Fibroblast of skin of back (primary cell): ENCODE measurements at regions not wholly inside any gene's neighbourhood (a gene's known extent, or its start where the extent isn't known, plus 50 kb on each side); places are given as distances from the start of the nearest gene placed in this dataset.

ENCODE experiments used
- DNase-seq: peaks from one replicate; pipeline ENCODE4 v3.0.0-alpha.2; 2013

DNA sequence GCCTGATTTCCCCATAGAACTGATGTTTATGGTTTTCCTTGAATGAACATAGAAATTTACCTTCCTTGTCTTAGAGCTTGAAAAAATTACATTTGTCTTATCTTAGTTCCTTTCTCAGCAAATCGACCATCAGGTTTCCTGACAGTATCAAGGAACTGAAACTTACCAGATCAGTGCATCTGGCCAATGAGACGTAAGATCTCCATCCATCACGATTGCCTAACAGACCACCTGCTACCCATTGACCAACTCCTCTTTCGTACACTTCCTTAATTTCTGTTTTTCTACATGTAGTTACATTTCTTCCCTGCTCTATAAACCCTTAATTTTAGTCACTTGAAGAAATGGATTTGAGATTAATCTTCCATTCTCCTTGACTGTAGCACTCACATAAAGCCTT is 57.4 kb upstream of the TMPRSS15 start:
- DNase-seq: no peak

GRCh38 chr21:18461743-18462142 is 58.2 kb upstream of the TMPRSS15 start:
- no peak for DNase-seq

GRCh38 chr21:18467715-18468114 is 64.1 kb upstream of the TMPRSS15 start:
- no peak for DNase-seq

DNA sequence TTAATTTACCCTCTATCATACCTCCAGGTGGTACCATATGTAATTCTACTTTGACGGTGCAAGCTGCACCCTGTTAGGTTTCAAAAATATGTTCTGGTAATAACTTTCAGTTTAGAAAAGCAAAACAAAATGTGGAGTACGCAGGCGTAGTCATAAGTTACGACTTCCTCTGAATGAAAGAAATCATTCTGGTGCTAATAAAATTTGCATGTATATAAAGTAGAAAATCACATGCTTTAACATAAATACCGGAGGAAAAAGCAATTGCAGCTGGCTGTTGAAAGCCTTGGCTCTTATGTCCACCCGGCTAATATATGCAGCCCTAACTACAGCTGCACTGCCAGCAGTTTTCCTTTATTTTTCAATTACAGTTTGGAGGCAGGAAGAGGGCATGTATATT is 65.2 kb upstream of the TMPRSS15 start:
- DNase-seq: no peak

DNA sequence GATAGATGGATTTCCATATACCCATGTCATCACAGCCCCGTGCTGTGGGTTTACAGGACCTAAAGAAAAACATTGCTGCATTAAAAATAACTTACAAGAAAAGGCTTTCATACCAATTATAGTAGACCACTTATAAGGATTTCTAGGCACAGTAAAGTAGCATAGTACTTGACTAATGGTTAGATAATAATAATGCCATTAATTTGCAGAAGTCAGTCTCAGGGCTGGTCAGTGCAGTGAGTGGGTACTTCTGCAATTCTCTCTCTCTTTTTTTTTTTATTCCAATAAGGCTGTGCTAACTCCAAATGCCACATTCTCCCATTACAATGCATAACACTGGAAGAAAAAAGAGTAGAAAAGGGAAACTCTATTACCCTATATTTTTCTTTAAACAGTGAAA is 73.1 kb upstream of the TMPRSS15 start:
- DNase-seq: no peak

DNA sequence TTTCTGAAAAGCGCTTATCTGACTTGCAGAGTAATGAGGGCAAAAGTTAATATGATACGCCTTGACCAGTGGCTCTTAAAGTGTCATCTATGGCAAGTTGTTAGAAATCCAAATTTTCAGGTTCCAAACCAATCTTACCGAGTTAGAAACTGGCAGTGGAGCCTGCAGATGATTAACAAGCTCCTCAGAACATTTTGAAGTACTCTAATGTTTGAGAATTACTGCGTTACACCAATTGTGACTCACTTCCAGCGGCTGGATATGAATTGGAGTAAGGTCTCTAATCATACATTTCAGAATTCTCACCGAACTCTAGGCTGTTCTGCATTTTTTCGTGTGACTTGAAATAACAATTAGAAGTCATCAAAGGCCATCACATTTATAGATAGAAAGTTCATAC is 73.5 kb upstream of the TMPRSS15 start:
- no peak for DNase-seq

GRCh38 chr21:18478513-18478912 is 74.9 kb upstream of the TMPRSS15 start:
- DNase-seq: no peak

GRCh38 chr21:18488252-18488651 is 84.7 kb upstream of the TMPRSS15 start:
- DNase-seq: no peak

GRCh38 chr21:18493422-18493821 is 89.8 kb upstream of the TMPRSS15 start:
- peak; percentile 72 for DNase-seq

DNA sequence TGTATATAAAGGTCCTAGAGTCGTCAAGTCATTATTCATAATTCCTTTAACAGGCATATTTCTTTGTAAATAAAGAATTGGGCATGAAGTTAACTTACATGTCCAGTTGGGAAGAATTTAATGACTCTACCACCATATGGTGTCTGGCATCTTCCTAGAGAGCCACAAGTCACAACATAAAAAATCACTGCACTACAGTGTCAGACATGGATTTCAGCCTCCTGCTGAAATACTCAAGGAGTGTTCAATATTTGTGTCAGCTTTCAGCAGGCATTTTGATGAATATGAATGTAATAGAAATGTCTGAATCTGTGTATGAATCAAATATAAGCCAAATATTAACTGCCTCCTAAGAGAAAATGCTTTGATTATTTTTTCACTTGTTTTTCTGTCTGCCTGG is 91.9 kb upstream of the TMPRSS15 start:
- DNase-seq: no peak

GRCh38 chr21:18498431-18498830 is 94.8 kb upstream of the TMPRSS15 start:
- DNase-seq: no peak

GRCh38 chr21:18499761-18500376 is 96.3 kb upstream of the TMPRSS15 start:
- peak; percentile 46 for DNase-seq

GRCh38 chr21:18518054-18518481 is 114.5 kb upstream of the TMPRSS15 start:
- DNase-seq: no peak

DNA sequence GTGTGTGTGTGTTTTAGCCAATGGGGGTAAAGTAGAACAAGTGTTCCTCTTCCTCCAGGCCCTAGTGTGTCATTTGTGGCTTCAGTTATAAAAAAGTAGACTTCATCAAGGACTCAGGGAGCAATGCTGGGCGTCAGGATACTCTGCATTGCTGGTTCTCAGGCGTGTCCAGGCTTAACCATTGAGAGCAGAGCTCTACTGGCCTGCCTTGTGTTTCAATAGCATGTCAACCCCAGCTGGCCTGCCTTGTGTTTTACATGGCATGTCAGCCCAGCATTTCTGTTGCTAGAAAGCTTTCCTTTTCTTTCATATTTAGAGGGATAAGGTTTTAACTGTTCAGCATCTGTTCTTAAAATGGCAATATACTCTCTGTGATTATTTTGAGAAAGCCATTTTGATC is 117.6 kb upstream of the TMPRSS15 start:
- DNase-seq: no peak

GRCh38 chr21:18522181-18522972 is 118.8 kb upstream of the TMPRSS15 start:
- DNase-seq: peak; percentile 17

- peak; percentile 37 for DNase-seq
Measured at GRCh38 chr21:18524097-18524880, 120.7 kb upstream of the TMPRSS15 start.

DNA sequence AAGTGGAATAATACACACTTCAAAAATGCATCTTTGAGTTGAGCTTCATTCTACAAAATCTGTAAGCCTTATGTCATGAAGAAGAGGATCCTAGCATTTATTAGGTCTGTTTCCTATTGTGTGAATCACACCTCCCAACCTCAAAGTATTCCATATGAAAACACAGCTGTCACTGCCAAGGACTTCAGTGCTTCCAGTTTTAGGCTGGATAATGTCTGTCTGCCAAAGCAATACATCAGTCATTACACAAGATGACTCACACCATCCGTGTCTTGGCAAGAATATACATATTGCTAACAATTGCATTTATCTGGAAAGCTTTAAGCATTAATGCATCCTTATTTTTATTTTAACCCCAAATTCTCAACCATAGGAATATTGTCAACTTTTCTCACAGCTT is 125.7 kb upstream of the TMPRSS15 start:
- peak; percentile 98 for DNase-seq

GRCh38 chr21:18542081-18542480 is 138.5 kb upstream of the TMPRSS15 start:
- no peak for DNase-seq

GRCh38 chr21:18545908-18546307 is 142.3 kb upstream of the TMPRSS15 start:
- peak; percentile 91 for DNase-seq

GRCh38 chr21:18547347-18547746 is 143.8 kb upstream of the TMPRSS15 start:
- no peak for DNase-seq

DNA sequence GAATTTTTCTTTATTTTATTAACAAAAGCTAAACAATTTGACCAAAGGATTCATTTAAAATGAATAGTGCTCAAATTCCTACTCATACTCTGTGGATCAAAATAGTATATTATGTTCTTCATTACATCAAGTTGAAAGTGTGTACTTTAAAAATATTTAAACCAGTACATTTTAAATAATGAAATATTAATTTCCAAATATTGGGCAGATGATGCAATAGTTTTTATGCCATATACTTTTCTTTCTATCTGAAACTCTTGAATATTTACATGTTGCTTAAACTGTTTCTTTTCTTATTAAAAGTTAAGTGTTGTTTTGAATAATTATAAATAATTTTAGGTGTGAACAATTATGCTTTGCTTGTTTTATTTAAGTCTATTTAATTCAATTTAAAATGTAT is 144.7 kb upstream of the TMPRSS15 start:
- DNase-seq: no peak

GRCh38 chr21:18549214-18549905 is 145.8 kb upstream of the TMPRSS15 start:
- peak; percentile 56 for DNase-seq

- DNase-seq: no peak
Measured at GRCh38 chr21:18550361-18550760, 146.8 kb upstream of the TMPRSS15 start.
